Esophagus squamous epithelium (tissue), 5 donors: ENCODE measurements at regions not wholly inside any gene's neighbourhood (a gene's known extent, or its start where the extent isn't known, plus 50 kb on each side); places are given as distances from the start of the nearest gene placed in this dataset.
"Not testable (repeated sequence)": the region's sequence is repeated elsewhere in the genome, so short reads cannot be mapped to it uniquely, and the experiment has no call there.

Experiments used
- DNase-seq: peaks from one replicate; lab custom pipeline; 2025; lab: John Stamatoyannopoulos, UW
- H3K27ac ChIP-seq, 4 donors: fragments of 200-600 bp; sonication (generic); one replicate each; pipeline ENCODE4 v1.5.1; 2016 to 2019; ENCODE audit warnings: mild to moderate bottlenecking in 1 of 4
- H3K27me3 ChIP-seq, 4 donors: fragments of 200-600 bp; sonication (generic); 1 replicate in 3 of 4; 2 replicates in 1 of 4; pipeline versions ENCODE4 v1.5.1 to v1.6.0; 2017 to 2021; ENCODE audit warnings: antibody characterized with exemption in 1 of 4
- H3K36me3 ChIP-seq, 3 donors: fragments of 200-600 bp; sonication (generic); one replicate each; pipeline ENCODE4 v1.5.1; 2016 to 2019
- H3K4me1 ChIP-seq, 3 donors: fragments of 200-600 bp; sonication (generic); one replicate each; pipeline ENCODE4 v1.5.1; 2017 to 2019
- H3K4me3 ChIP-seq, 4 donors: fragments of 200-600 bp; sonication (generic); 1 replicate in 3 of 4; 2 replicates in 1 of 4; pipeline ENCODE4 v1.5.1; 2016 to 2019; ENCODE audit warnings: mild to moderate bottlenecking in 2 of 4, moderate library complexity in 1 of 4
- H3K9me3 ChIP-seq, 3 donors: fragments of 200-600 bp; sonication (generic); one replicate each; pipeline ENCODE4 v1.5.1; 2016 to 2019
- CTCF ChIP-seq, 6 experiments: fragments of 450-650 bp in 4 of 6; fragments of 200-600 bp in 2 of 6; sonication (generic) in 2 of 6; IDR thresholded peaks; one replicate each; pipeline ENCODE4 v1.5.1; 2016 to 2019; ENCODE audit warnings: antibody characterized with exemption in 6 of 6, mild to moderate bottlenecking in 4 of 6, moderate library complexity in 4 of 6
- POLR2A ChIP-seq, 4 donors: fragments of 450-650 bp; IDR thresholded peaks; one replicate each; pipeline ENCODE4 v1.6.1; 2017; ENCODE audit warnings: antibody characterized with exemption in 4 of 4, mild to moderate bottlenecking in 4 of 4, moderate library complexity in 3 of 4
- WGBS, 2 donors: methylation state at CpG; one replicate each; pipeline ENCODE4 v1.1.5; 2018; 5-methylcytosine and 5-hydroxymethylcytosine counted together
- intact Hi-C: fragments of 100-400 bp; cut with DNase I; formaldehyde crosslinking; loops from one replicate; pipeline ENCODE4 v1.15.0; 2022
- donor health status: DM: yes; HTN: yes; CAD: no.

GRCh38 chr20:43386878-43387277 is 70.8 kb upstream of the SRSF6 start:
- peaks cover 0 to 26% (median 0%) of the 10 kb centered on the region in 4 donors for H3K27me3 ChIP-seq
- intact Hi-C loops: no loop called here
- H3K27ac ChIP-seq: no peak overlapping the region
- peaks cover 0 to 16% (median 0%) of the 10 kb centered on the region in 3 donors for H3K4me1 ChIP-seq
- no peaks in the 10 kb centered on the region for H3K9me3 ChIP-seq
- 39 to 51% methylated on average over 4 of the region's 4 CpGs for WGBS, 2 donors
- DNase-seq: no peak
- TF ChIP-seq CTCF (IDR thresholded peaks at IDR 0.05) (no peak), POLR2A (IDR thresholded peaks at IDR 0.05) (no peak)
- H3K36me3 ChIP-seq: no peaks in the 10 kb centered on the region
- no peak overlapping the region for H3K4me3 ChIP-seq

- Histone ChIP-seq H3K4me3 (no peak overlapping the region), H3K36me3 (no peaks in the 10 kb centered on the region), H3K4me1 (peaks cover 0 to 16% (median 0%) of the 10 kb centered on the region in 3 donors), H3K27me3 (peaks cover 0 to 16% (median 0%) of the 10 kb centered on the region in 4 donors), H3K27ac (no peak overlapping the region), H3K9me3 (no peaks in the 10 kb centered on the region)
- TF ChIP-seq CTCF (IDR thresholded peaks at IDR 0.05): no peak
- no peak for TF ChIP-seq POLR2A (IDR thresholded peaks at IDR 0.05)
- intact Hi-C loops: no loop called here
- no peak for DNase-seq
- WGBS, 2 donors: 87 to 88% methylated on average over 4 of the region's 4 CpGs
Observed at GRCh38 chr20:43385914-43386313, 71.8 kb upstream of the SRSF6 start.

GRCh38 chr20:43384101-43384940 is 73.4 kb upstream of the SRSF6 start:
- Histone ChIP-seq H3K27me3 (peaks cover 0 to 8% (median 0%) of the 10 kb centered on the region in 4 donors), H3K9me3 (no peaks in the 10 kb centered on the region), H3K36me3 (no peaks in the 10 kb centered on the region), H3K27ac (no peak overlapping the region), H3K4me3 (no peak overlapping the region), H3K4me1 (peaks cover 0 to 11% (median 0%) of the 10 kb centered on the region in 3 donors)
- TF ChIP-seq CTCF (IDR thresholded peaks at IDR 0.05): no peak
- TF ChIP-seq POLR2A (IDR thresholded peaks at IDR 0.05): no peak
- no peak for DNase-seq
- 59% methylated on average over 11 to 14 of the region's 14 CpGs for WGBS, 2 donors
- intact Hi-C loops: no loop called here

- H3K27me3 ChIP-seq: peaks cover 0 to 8% (median 0%) of the 10 kb centered on the region in 4 donors
- TF ChIP-seq POLR2A (IDR thresholded peaks at IDR 0.05) (no peak), CTCF (IDR thresholded peaks at IDR 0.05) (no peak)
- H3K27ac ChIP-seq: no peak overlapping the region
- no peak overlapping the region for H3K4me3 ChIP-seq
- H3K9me3 ChIP-seq: no peaks in the 10 kb centered on the region
- WGBS, 2 donors: 43 to 57% methylated on average over 8 of the region's 8 CpGs
- DNase-seq: no peak
- H3K4me1 ChIP-seq: peaks cover 0 to under 1% (median 0%) of the 10 kb centered on the region in 3 donors
- intact Hi-C loops: no loop called here
- no peaks in the 10 kb centered on the region for H3K36me3 ChIP-seq
Observed at GRCh38 chr20:43383026-43383795, 74.5 kb upstream of the SRSF6 start.

GRCh38 chr20:43382135-43382534 is 75.6 kb upstream of the SRSF6 start:
- WGBS, 2 donors: 60 to 67% methylated on average over 1 to 3 of the region's 6 CpGs
- H3K9me3 ChIP-seq, H3K4me1 ChIP-seq, H3K27ac ChIP-seq, H3K4me3 ChIP-seq, H3K36me3 ChIP-seq, intact Hi-C loops, DNase-seq: not testable (repeated sequence)
- H3K27me3 ChIP-seq: peaks cover 0 to 11% (median 0%) of the 10 kb centered on the region in 4 donors

- H3K27ac ChIP-seq, H3K4me1 ChIP-seq, intact Hi-C loops, DNase-seq, H3K36me3 ChIP-seq, H3K4me3 ChIP-seq, H3K9me3 ChIP-seq: not testable (repeated sequence)
- WGBS, 2 donors: 46 to 48% methylated on average over 9 of the region's 9 CpGs
- peaks cover 0 to 17% (median 0%) of the 10 kb centered on the region in 4 donors for H3K27me3 ChIP-seq
Observed at GRCh38 chr20:43381533-43381932, 76.2 kb upstream of the SRSF6 start.
